ENCODE measurements at regions not wholly inside any gene's neighbourhood (a gene's known extent, or its start where the extent isn't known, plus 50 kb on each side); places are given as distances from the start of the nearest gene placed in this dataset.

DNA sequence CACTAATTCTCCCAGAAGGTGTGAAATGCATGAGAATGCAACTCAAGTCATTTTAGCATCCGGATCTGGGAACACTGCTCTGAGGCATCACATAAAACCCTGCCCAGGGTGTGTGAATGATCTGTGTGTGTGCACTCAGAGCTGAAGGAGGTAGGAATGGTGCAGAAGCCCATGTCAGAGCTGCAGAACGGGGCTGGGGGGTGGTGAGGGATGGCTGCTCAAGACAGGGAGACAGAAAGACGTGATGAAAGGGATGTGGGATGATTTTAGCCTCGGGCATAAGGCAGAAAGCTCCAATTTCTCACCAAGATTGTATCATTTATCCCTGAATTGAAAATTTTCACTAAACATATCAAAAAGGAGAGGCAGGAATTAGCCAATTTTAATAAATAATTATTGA is 369.1 kb downstream of the EIPR1 start:
- Histone ChIP-seq H3K9ac (replicated peaks in 1 of 4; ENCODE audit: extremely low read depth in 1 of 4, low read depth in 3 of 4, low read length in 3 of 4) (no peak overlapping the region), H3K79me1 (ENCODE audit: low read depth, low read length) (no peaks in the 10 kb centered on the region), H3K36me3 (ENCODE audit: control insufficient read depth in 2 of 4, insufficient read depth in 4 of 4, low read length in 3 of 4) (no peaks in the 10 kb centered on the region; a peak in 1 of 8 replicates), H3K9me3 (ENCODE audit: insufficient read depth in 2 of 2, low read depth in 1 of 2, low read length in 1 of 2) (no peaks in the 10 kb centered on the region), H2AFZ (ENCODE audit: low read length) (no peak overlapping the region), H3K4me1 (replicated peaks in 1 of 4; ENCODE audit: control insufficient read depth in 3 of 4, insufficient read depth in 4 of 4, low read length in 3 of 4) (no peaks in the 10 kb centered on the region), H2AK5ac (ENCODE audit: low read depth, low read length) (no peak overlapping the region), H4K91ac (replicated peaks; ENCODE audit: insufficient read length, low read length) (no peak overlapping the region), H3K27me3 (replicated peaks in 1 of 4; ENCODE audit: control insufficient read depth in 3 of 4, extremely low read depth in 1 of 4, insufficient read depth in 3 of 4, low read length in 3 of 4) (no peaks in the 10 kb centered on the region; a peak in 1 of 7 replicates), H3K23me2 (ENCODE audit: low read depth, low read length) (0 out of 2 replicates have a peak, but pooled peaks cover 3% of the 10 kb centered on the region), H4K5ac (ENCODE audit: insufficient read length, low read depth, low read length) (no peak overlapping the region), H3K4me3 (ENCODE audit: extremely low read depth in 1 of 4, insufficient read depth in 2 of 4, low read depth in 3 of 4, low read length in 4 of 4) (no peak overlapping the region), H2BK12ac (ENCODE audit: low read depth, low read length) (no peak overlapping the region), H3K4ac (replicated peaks; ENCODE audit: insufficient read length, low read depth, low read length) (no peak overlapping the region), H3K56ac (replicated peaks; ENCODE audit: insufficient read length, low read depth, low read length) (no peak overlapping the region), H3K14ac (ENCODE audit: insufficient read length) (no peak overlapping the region), H3K18ac (ENCODE audit: extremely low read depth, low read length) (no peak overlapping the region), H2BK120ac (replicated peaks; ENCODE audit: low read depth, low read length) (no peak overlapping the region), H4K8ac (ENCODE audit: extremely low read depth, insufficient read depth, low read length) (no peak overlapping the region), H2BK15ac (ENCODE audit: low read length) (no peak overlapping the region), H3K27ac (ENCODE audit: low read depth, low read length) (no peak overlapping the region), H2BK20ac (ENCODE audit: low read length) (no peak overlapping the region), H4K20me1 (replicated peaks in 1 of 2; ENCODE audit: control insufficient read depth in 1 of 2, insufficient read depth in 2 of 2, low read length in 2 of 2) (peaks cover 0 to 1% of the 10 kb centered on the region in 2 experiments), H2BK5ac (ENCODE audit: low read depth, low read length) (no peak overlapping the region), H3K4me2 (ENCODE audit: insufficient read depth in 1 of 2, low read depth in 2 of 2, low read length in 2 of 2) (no peak overlapping the region), H3K23ac (ENCODE audit: insufficient read length) (no peak overlapping the region), H3K79me2 (ENCODE audit: control insufficient read depth in 1 of 2, insufficient read depth in 2 of 2, low read length in 2 of 2) (no peaks in the 10 kb centered on the region)
- CTCF ChIA-PET (ENCODE audit: partially characterized antibody), result no interaction called here
- FAIRE-seq (no peak), DNase-seq (ENCODE audit: low read depth in 1 of 2, low spot score in 2 of 2) (no peak)
- POLR2A ChIA-PET (ENCODE audit: partially characterized antibody), result no interaction called here
- 91% methylated on average over 4 of the region's 4 CpGs; no CpG with 5 or more reads in 1 of the 2 experiments for WGBS, 2 experiments (ENCODE audit: extremely low coverage in 1 of 2, insufficient coverage in 1 of 2, insufficient read length in 1 of 2, insufficient replicate concordance in 2 of 2, low coverage in 1 of 2, low lambda C conversion rate in 2 of 2, missing lambda C conversion rate in 1 of 2)
- TF ChIP-seq EGR1 (IDR thresholded peaks at IDR 0.05; ENCODE audit: borderline replicate concordance, low read depth, low read length), result no peak
- no peak for TF ChIP-seq KDM5A (IDR thresholded peaks at IDR 0.05; ENCODE audit: low read length)

Measured in H1 (cell line).